Cerebellar cortex (tissue), 1 donor: ENCODE measurements at regions not wholly inside any gene's neighbourhood (a gene's known extent, or its start where the extent isn't known, plus 50 kb on each side); places are given as distances from the start of the nearest gene placed in this dataset.
A peak's percentile ranks its signal among the peaks of the same experiment; 100 is the strongest.

Experiments used
- DNase-seq: peaks from one replicate; pipeline ENCODE4 v3.0.0-alpha.2; 2015; ENCODE audit warnings: low spot score

GRCh38 chr11:70764356-70764905 is 366.1 kb downstream of the CTTN start:
- no peak for DNase-seq

GRCh38 chr11:70766901-70767300 is 368.6 kb downstream of the CTTN start:
- no peak for DNase-seq

- no peak for DNase-seq
Measured at GRCh38 chr11:70768346-70769095, 370.2 kb downstream of the CTTN start.

- DNase-seq, result peak; percentile 90
Measured at GRCh38 chr11:70769106-70769505, 370.8 kb downstream of the CTTN start.

GRCh38 chr11:70769521-70769920 is 371.2 kb downstream of the CTTN start:
- no peak for DNase-seq

- DNase-seq, result peak; percentile 41
Measured at GRCh38 chr11:70771099-70771885, 373.0 kb downstream of the CTTN start.

GRCh38 chr11:70772950-70773349 is 374.6 kb downstream of the CTTN start:
- DNase-seq, result no peak

GRCh38 chr11:70775386-70776075 is 377.2 kb downstream of the CTTN start:
- no peak for DNase-seq

- no peak for DNase-seq
Measured at GRCh38 chr11:70776914-70777532, 378.7 kb downstream of the CTTN start.

- DNase-seq, result no peak
Measured at GRCh38 chr11:70778883-70779282, 380.6 kb downstream of the CTTN start.

- no peak for DNase-seq
Measured at GRCh38 chr11:70779433-70780245, 381.3 kb downstream of the CTTN start.

- DNase-seq, result no peak
Measured at GRCh38 chr11:70780246-70780535, 381.9 kb downstream of the CTTN start.

- DNase-seq, result no peak
Measured at GRCh38 chr11:70782401-70782913, 384.1 kb downstream of the CTTN start.

- no peak for DNase-seq
Measured at GRCh38 chr11:70783356-70783755, 385.0 kb downstream of the CTTN start.

- DNase-seq, result no peak
Measured at GRCh38 chr11:70783821-70784220, 385.5 kb downstream of the CTTN start.

GRCh38 chr11:70785372-70785771 is 387.0 kb downstream of the CTTN start:
- no peak for DNase-seq

GRCh38 chr11:70786021-70786665 is 387.8 kb downstream of the CTTN start:
- no peak for DNase-seq

- DNase-seq, result no peak
Measured at GRCh38 chr11:70788248-70789022, 390.1 kb downstream of the CTTN start.

GRCh38 chr11:70790671-70791300 is 392.5 kb downstream of the CTTN start:
- DNase-seq, result no peak
